Keratinocyte (primary cell): ENCODE measurements at regions not wholly inside any gene's neighbourhood (a gene's known extent, or its start where the extent isn't known, plus 50 kb on each side); places are given as distances from the start of the nearest gene placed in this dataset.
A peak's percentile ranks its signal among the peaks of the same experiment; 100 is the strongest.

Experiments
- DNase-seq: peaks from one replicate; pipeline ENCODE4 v3.0.0-alpha.2; 2011; ENCODE audit warnings: low read depth, missing footprints, low spot score
- FAIRE-seq: peaks from 2 replicates; lab custom pipeline; 2011; peaks lifted over from hg19 to GRCh38; lab: Jason Lieb, UNC
- H2AFZ ChIP-seq: 2 replicates; pipeline ENCODE4 v1.6.0; 2012; ENCODE audit warnings: low read length, control low read depth, inconsistent platforms; ENCODE audit not compliant: control insufficient read depth
- H3K27ac ChIP-seq: 2 replicates; pipeline ENCODE4 v1.5.1; 2011; ENCODE audit warnings: low read length; ENCODE audit not compliant: control insufficient read depth, insufficient read depth
- H3K27me3 ChIP-seq: 3 replicates; pipeline ENCODE4 v1.6.0; 2011; ENCODE audit warnings: low read length; ENCODE audit not compliant: control insufficient read depth, insufficient read depth; ENCODE audit errors: extremely low read depth
- H3K36me3 ChIP-seq, 2 experiments: 2 replicates in 1 of 2; 3 replicates in 1 of 2; pipeline ENCODE4 v1.5.1; 2011; ENCODE audit warnings: low read length in 2 of 2, mild to moderate bottlenecking in 1 of 2; ENCODE audit not compliant: control insufficient read depth in 2 of 2, insufficient read depth in 2 of 2; ENCODE audit errors: extremely low read depth in 1 of 2
- H3K4me1 ChIP-seq: 3 replicates; pipeline ENCODE4 v1.5.1; 2011; ENCODE audit warnings: low read length; ENCODE audit not compliant: control insufficient read depth, insufficient read depth; ENCODE audit errors: extremely low read depth
- H3K4me2 ChIP-seq: 3 replicates; pipeline ENCODE4 v1.6.0; 2011; ENCODE audit warnings: low read depth, low read length; ENCODE audit not compliant: control insufficient read depth, insufficient read depth; ENCODE audit errors: extremely low read depth
- H3K4me3 ChIP-seq, 3 experiments: fragments of 200-600 bp in 1 of 3; sonication (generic) in 1 of 3; 2 replicates in 2 of 3; 3 replicates in 1 of 3; pipeline ENCODE4 v1.5.1; 2011 to 2016; ENCODE audit warnings: low read length in 3 of 3, mild to moderate bottlenecking in 3 of 3, control low read depth in 2 of 3, inconsistent platforms in 1 of 3, low read depth in 1 of 3, mixed read lengths in 1 of 3, mixed run types in 1 of 3, moderate library complexity in 1 of 3; ENCODE audit not compliant: control insufficient read depth in 2 of 3, insufficient read depth in 2 of 3; ENCODE audit errors: extremely low read depth in 1 of 3
- H3K79me2 ChIP-seq: 2 replicates; pipeline ENCODE4 v1.6.0; 2012; ENCODE audit warnings: low read length; ENCODE audit not compliant: control insufficient read depth, insufficient read depth
- H3K9ac ChIP-seq: 3 replicates; pipeline ENCODE4 v1.6.0; 2011; ENCODE audit warnings: low read length; ENCODE audit not compliant: control insufficient read depth, insufficient read depth; ENCODE audit errors: extremely low read depth
- H3K9me1 ChIP-seq: 3 replicates; pipeline ENCODE4 v1.6.0; 2011; ENCODE audit warnings: low read length; ENCODE audit not compliant: control insufficient read depth, insufficient read depth; ENCODE audit errors: extremely low read depth
- H3K9me3 ChIP-seq: 2 replicates; pipeline ENCODE4 v1.5.1; 2012; ENCODE audit warnings: low read depth, low read length; ENCODE audit not compliant: control insufficient read depth
- H4K20me1 ChIP-seq: 3 replicates; pipeline ENCODE4 v1.6.0; 2011; ENCODE audit warnings: low read length; ENCODE audit not compliant: control insufficient read depth, insufficient read depth; ENCODE audit errors: extremely low read depth
- EZH2 ChIP-seq: IDR thresholded peaks from one replicate; pipeline ENCODE4 v1.6.1; 2012; ENCODE audit warnings: inconsistent platforms, mild to moderate bottlenecking, low read length, moderate library complexity
- dilution Hi-C: fragments of 300-500 bp; cut with MboI; formaldehyde crosslinking; loops from one replicate; pipeline ENCODE4 v1.7.0; 2020; ENCODE audit warnings: low sequenced_read_pairs; ENCODE audit not compliant: extremely low pct_ligation_motif_present
- TF ChIP-seq, protein P1 (sequence below), 3 experiments: IDR thresholded peaks in 1 of 3; conservative IDR thresholded peaks in 1 of 3; optimal IDR thresholded peaks in 1 of 3; 2 replicates in 2 of 3; 3 replicates in 1 of 3; pipeline versions ENCODE3 to v1.5.1; 2011; ENCODE audit warnings: low read length in 3 of 3, mild to moderate bottlenecking in 3 of 3, moderate library complexity in 2 of 3, control low read depth in 1 of 3, inconsistent platforms in 1 of 3; ENCODE audit not compliant: insufficient read depth in 2 of 3; ENCODE audit errors: extremely low read depth in 1 of 3

DNA sequence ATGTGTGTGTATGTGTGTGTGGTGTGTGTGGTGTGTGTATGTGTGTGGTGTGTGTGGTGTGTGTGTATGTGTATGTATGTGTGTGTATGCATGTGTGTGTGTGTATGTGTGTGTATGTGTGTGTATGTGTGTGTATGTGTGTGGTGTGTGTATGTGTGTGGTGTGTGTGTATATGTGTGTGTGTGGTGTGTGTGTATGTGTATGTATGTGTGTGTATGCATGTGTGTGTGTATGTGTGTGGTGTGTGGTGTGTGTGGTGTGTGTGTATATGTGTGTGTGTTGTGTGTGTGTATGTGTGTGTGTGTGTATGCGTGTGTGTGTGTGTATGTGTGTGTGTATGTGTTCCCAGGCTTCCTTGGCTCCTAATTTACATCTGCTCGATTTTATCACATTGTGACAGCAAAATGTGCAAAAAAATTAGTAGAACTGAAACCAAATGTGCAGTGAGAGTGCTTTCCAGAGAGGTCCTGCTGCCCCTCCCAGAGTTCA is 234.5 kb downstream of the BMP7 start:
- no peak for TF ChIP-seq EZH2
- TF ChIP-seq, protein P1, sequence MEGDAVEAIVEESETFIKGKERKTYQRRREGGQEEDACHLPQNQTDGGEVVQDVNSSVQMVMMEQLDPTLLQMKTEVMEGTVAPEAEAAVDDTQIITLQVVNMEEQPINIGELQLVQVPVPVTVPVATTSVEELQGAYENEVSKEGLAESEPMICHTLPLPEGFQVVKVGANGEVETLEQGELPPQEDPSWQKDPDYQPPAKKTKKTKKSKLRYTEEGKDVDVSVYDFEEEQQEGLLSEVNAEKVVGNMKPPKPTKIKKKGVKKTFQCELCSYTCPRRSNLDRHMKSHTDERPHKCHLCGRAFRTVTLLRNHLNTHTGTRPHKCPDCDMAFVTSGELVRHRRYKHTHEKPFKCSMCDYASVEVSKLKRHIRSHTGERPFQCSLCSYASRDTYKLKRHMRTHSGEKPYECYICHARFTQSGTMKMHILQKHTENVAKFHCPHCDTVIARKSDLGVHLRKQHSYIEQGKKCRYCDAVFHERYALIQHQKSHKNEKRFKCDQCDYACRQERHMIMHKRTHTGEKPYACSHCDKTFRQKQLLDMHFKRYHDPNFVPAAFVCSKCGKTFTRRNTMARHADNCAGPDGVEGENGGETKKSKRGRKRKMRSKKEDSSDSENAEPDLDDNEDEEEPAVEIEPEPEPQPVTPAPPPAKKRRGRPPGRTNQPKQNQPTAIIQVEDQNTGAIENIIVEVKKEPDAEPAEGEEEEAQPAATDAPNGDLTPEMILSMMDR (optimal IDR thresholded peaks at IDR 0.05 in 1 of 3, IDR thresholded peaks at IDR 0.05 in 1 of 3, conservative IDR thresholded peaks at IDR 0.05 in 1 of 3; ENCODE audit: extremely low read depth in 1 of 3, insufficient read depth in 2 of 3, low read length in 3 of 3), result no peak
- H3K4me2 ChIP-seq, result no peak overlapping the region
- FAIRE-seq, result peak; percentile 36

GRCh38 chr20:57032847-57033246 is 233.6 kb downstream of the BMP7 start:
- no peaks in the 10 kb centered on the region for H4K20me1 ChIP-seq
- no peaks in the 10 kb centered on the region for H3K9me1 ChIP-seq
- dilution Hi-C loops, result no loop called here
- DNase-seq, result no peak
- H3K27me3 ChIP-seq, result peaks cover 4% of the 10 kb centered on the region
- H3K79me2 ChIP-seq, result no peaks in the 10 kb centered on the region
- peak overlapping the region; percentile 76 for H3K27ac ChIP-seq
- H3K4me2 ChIP-seq, result no peak overlapping the region
- H3K4me1 ChIP-seq, result peaks cover 19% of the 10 kb centered on the region
- H3K4me3 ChIP-seq, result no peak overlapping the region
- H3K9ac ChIP-seq, result peak overlapping the region; percentile 48
- H3K9me3 ChIP-seq, result peaks cover 4% of the 10 kb centered on the region
- H2AFZ ChIP-seq, result no peak overlapping the region
- no peaks in the 10 kb centered on the region for H3K36me3 ChIP-seq
- TF ChIP-seq, protein P1 (optimal IDR thresholded peaks at IDR 0.05 in 1 of 3, IDR thresholded peaks at IDR 0.05 in 1 of 3, conservative IDR thresholded peaks at IDR 0.05 in 1 of 3; ENCODE audit: extremely low read depth in 1 of 3, insufficient read depth in 2 of 3, low read length in 3 of 3), result no peak
- TF ChIP-seq EZH2, result no peak
- no peak for FAIRE-seq

More for the DNA sequence above, 234.5 kb downstream of the BMP7 start:
- no peak overlapping the region for H3K27ac ChIP-seq
- no peaks in the 10 kb centered on the region for H4K20me1 ChIP-seq
- no peak overlapping the region for H3K9ac ChIP-seq
- peaks cover 15% of the 10 kb centered on the region for H3K4me1 ChIP-seq
- H3K4me3 ChIP-seq, result no peak overlapping the region
- no peaks in the 10 kb centered on the region for H3K79me2 ChIP-seq
- H3K9me1 ChIP-seq, result no peaks in the 10 kb centered on the region
- no peaks in the 10 kb centered on the region for H3K36me3 ChIP-seq
- H3K9me3 ChIP-seq, result peaks cover 4% of the 10 kb centered on the region
- DNase-seq, result no peak
- peaks cover 4% of the 10 kb centered on the region for H3K27me3 ChIP-seq
- no peak overlapping the region for H2AFZ ChIP-seq
- dilution Hi-C loops, result no loop called here
